ENCODE measurements at regions not wholly inside any gene's neighbourhood (a gene's known extent, or its start where the extent isn't known, plus 50 kb on each side); places are given as distances from the start of the nearest gene placed in this dataset.

DNA sequence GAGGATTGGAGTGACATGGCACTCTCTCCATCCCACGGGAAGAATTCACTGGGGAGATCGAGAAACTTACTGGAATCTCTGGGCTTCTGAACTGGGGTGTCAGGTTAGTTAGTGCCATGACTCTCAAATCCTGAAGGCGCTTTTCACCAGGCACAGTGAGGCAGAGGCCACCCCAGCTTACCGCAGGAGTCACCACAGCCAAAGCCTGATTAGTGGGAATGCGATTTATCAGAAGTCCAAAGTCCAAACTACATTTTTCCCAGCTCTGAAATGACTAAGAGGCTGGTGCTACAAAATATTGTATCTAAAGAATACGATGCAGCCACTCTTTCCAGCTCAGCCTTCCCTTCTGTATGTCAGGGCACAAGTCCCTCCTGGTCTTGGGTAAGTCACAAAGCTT lies 334.8 kb upstream of the SHH start:
- TF ChIP-seq CTCF (IDR thresholded peaks at IDR 0.05; ENCODE audit: low read depth, low read length, missing control alignments): no peak
- no peak overlapping the region for H3K4me3 ChIP-seq (ENCODE audit: low read depth, low read length)
- DNase-seq (ENCODE audit: low read depth): no peak
- in situ Hi-C loops (cut with HindIII; ENCODE audit: low sequenced_read_pairs): no loop called here

GRCh38 chr7:156145996-156146395 lies 333.7 kb upstream of the SHH start:
- no peak for DNase-seq (ENCODE audit: low read depth)
- no peak for TF ChIP-seq CTCF (IDR thresholded peaks at IDR 0.05; ENCODE audit: low read depth, low read length, missing control alignments)
- in situ Hi-C loops (cut with HindIII; ENCODE audit: low sequenced_read_pairs): no loop called here
- no peak overlapping the region for H3K4me3 ChIP-seq (ENCODE audit: low read depth, low read length)

- in situ Hi-C loops (cut with HindIII; ENCODE audit: low sequenced_read_pairs): no loop called here
- no peak overlapping the region for H3K4me3 ChIP-seq (ENCODE audit: low read depth, low read length)
- no peak for DNase-seq (ENCODE audit: low read depth)
- no peak for TF ChIP-seq CTCF (IDR thresholded peaks at IDR 0.05; ENCODE audit: low read depth, low read length, missing control alignments)
These were observed 332.9 kb upstream of the SHH start for GRCh38 chr7:156145184-156145583.

- no peak for TF ChIP-seq CTCF (IDR thresholded peaks at IDR 0.05; ENCODE audit: low read depth, low read length, missing control alignments)
- in situ Hi-C loops (cut with HindIII; ENCODE audit: low sequenced_read_pairs): no loop called here
These were observed 331.4 kb upstream of the SHH start for GRCh38 chr7:156143683-156144082.

DNA sequence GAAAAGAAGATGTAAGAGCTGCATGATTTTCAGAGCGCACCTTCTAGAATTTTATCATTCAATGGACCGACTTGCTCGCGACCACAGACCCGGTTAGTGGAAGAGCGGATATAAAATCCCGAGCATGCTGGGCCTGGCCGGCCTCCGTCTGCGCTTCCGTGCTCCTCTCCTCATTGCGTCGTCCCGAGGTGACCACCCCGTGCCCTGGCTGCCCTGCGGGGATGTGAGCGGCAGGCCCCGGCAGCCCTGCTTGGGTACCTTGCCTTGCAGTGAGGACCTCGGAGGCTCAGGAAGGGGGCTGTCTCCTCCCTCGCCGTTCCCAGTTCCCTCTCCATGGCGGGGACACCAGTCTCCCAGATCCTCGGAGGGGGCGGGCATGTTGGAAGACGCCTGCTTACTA lies 330.9 kb upstream of the SHH start:
- no peak overlapping the region for H3K4me3 ChIP-seq (ENCODE audit: low read depth, low read length)
- in situ Hi-C loops (cut with HindIII; ENCODE audit: low sequenced_read_pairs): no loop called here
- no peak for TF ChIP-seq CTCF (IDR thresholded peaks at IDR 0.05; ENCODE audit: low read depth, low read length, missing control alignments)
- DNase-seq (ENCODE audit: low read depth): no peak

More at GRCh38 chr7:156143683-156144082, 331.4 kb upstream of the SHH start:
- DNase-seq (ENCODE audit: low read depth): no peak
- H3K4me3 ChIP-seq (ENCODE audit: low read depth, low read length): no peak overlapping the region

GRCh38 chr7:156141941-156142340 lies 329.7 kb upstream of the SHH start:
- no peak overlapping the region for H3K4me3 ChIP-seq (ENCODE audit: low read depth, low read length)
- in situ Hi-C loops (cut with HindIII; ENCODE audit: low sequenced_read_pairs): no loop called here
- TF ChIP-seq CTCF (IDR thresholded peaks at IDR 0.05; ENCODE audit: low read depth, low read length, missing control alignments): no peak
- DNase-seq (ENCODE audit: low read depth): no peak

- TF ChIP-seq CTCF (IDR thresholded peaks at IDR 0.05; ENCODE audit: low read depth, low read length, missing control alignments): no peak
- no peak for DNase-seq (ENCODE audit: low read depth)
- H3K4me3 ChIP-seq (ENCODE audit: low read depth, low read length): no peak overlapping the region
- in situ Hi-C loops (cut with HindIII; ENCODE audit: low sequenced_read_pairs): no loop called here
These were observed 328.6 kb upstream of the SHH start for GRCh38 chr7:156140896-156141295.

Data from astrocyte of the cerebellum (primary cell).